Activated CD4-positive, alpha-beta memory T cell treated with anti-CD3 and anti-CD28 coated beads, Interleukin-2, amount 10 ng/mL, durations not matched to agents 7 days and 5 days (primary cell): ENCODE measurements at regions not wholly inside any gene's neighbourhood (a gene's known extent, or its start where the extent isn't known, plus 50 kb on each side); places are given as distances from the start of the nearest gene placed in this dataset.

ENCODE experiments used
- CTCF ChIA-PET: fragments of 350-600 bp; sonication (Branson Sonifier 250); formaldehyde crosslinking; loops from one replicate; lab custom pipeline; 2021; ENCODE audit warnings: antibody characterized with exemption, inconsistent platforms; lab: Charles Lee
- POLR2A ChIA-PET: fragments of 350-600 bp; sonication (Branson Sonifier 250); formaldehyde crosslinking; loops from one replicate; lab custom pipeline; 2021; ENCODE audit warnings: antibody characterized with exemption; lab: Charles Lee
- DNase-seq: peaks from one replicate; pipeline ENCODE4 v3.0.0-alpha.2; 2020
- H3K27ac Mint-ChIP-seq: one replicate; pipeline ENCODE4 v1.8.0; 2021; ENCODE audit warnings: mild to moderate bottlenecking, mixed read lengths
- H3K27me3 Mint-ChIP-seq: one replicate; pipeline ENCODE4 v1.8.0; 2021; ENCODE audit warnings: mixed read lengths
- H3K36me3 Mint-ChIP-seq: one replicate; pipeline ENCODE4 v1.8.0; 2021; ENCODE audit warnings: low read depth, mixed read lengths
- H3K4me1 Mint-ChIP-seq: one replicate; pipeline ENCODE4 v1.8.0; 2021; ENCODE audit warnings: mixed read lengths
- H3K4me3 Mint-ChIP-seq: one replicate; pipeline ENCODE4 v1.8.0; 2021; ENCODE audit warnings: mild to moderate bottlenecking, mixed read lengths
- H3K9me3 Mint-ChIP-seq: one replicate; pipeline ENCODE4 v1.8.0; 2021; ENCODE audit warnings: mixed read lengths

- no peak for DNase-seq
- H3K36me3 Mint-ChIP-seq = no peaks in the 10 kb centered on the region
- no peaks in the 10 kb centered on the region for H3K9me3 Mint-ChIP-seq
- H3K4me1 Mint-ChIP-seq = no peaks in the 10 kb centered on the region
- no peak overlapping the region for H3K4me3 Mint-ChIP-seq
- no peak overlapping the region for H3K27ac Mint-ChIP-seq
- POLR2A ChIA-PET = no interaction called here
- no peaks in the 10 kb centered on the region for H3K27me3 Mint-ChIP-seq
- CTCF ChIA-PET = no interaction called here
These were observed 683.7 kb upstream of the ID4 start for GRCh38 chr6:19153270-19153980.

- ChIA-PET POLR2A (no interaction called here), CTCF (no interaction called here)
- Mint-ChIP-seq H3K27me3 (no peaks in the 10 kb centered on the region), H3K4me3 (no peak overlapping the region), H3K27ac (no peak overlapping the region), H3K9me3 (no peaks in the 10 kb centered on the region), H3K4me1 (no peaks in the 10 kb centered on the region), H3K36me3 (no peaks in the 10 kb centered on the region)
- no peak for DNase-seq
These were observed 683.2 kb upstream of the ID4 start for GRCh38 chr6:19153981-19154295.

GRCh38 chr6:19156443-19156842 lies 680.7 kb upstream of the ID4 start:
- POLR2A ChIA-PET = no interaction called here

GRCh38 chr6:19157486-19157885 lies 679.7 kb upstream of the ID4 start:
- Mint-ChIP-seq H3K36me3 (no peaks in the 10 kb centered on the region), H3K27me3 (no peaks in the 10 kb centered on the region), H3K4me1 (no peaks in the 10 kb centered on the region), H3K4me3 (no peak overlapping the region), H3K9me3 (no peaks in the 10 kb centered on the region), H3K27ac (no peak overlapping the region)
- no peak for DNase-seq
- ChIA-PET CTCF (no interaction called here), POLR2A (no interaction called here)

More at GRCh38 chr6:19156443-19156842, 680.7 kb upstream of the ID4 start:
- CTCF ChIA-PET = no interaction called here
- H3K27me3 Mint-ChIP-seq = no peaks in the 10 kb centered on the region
- H3K4me1 Mint-ChIP-seq = no peaks in the 10 kb centered on the region
- no peak overlapping the region for H3K27ac Mint-ChIP-seq
- DNase-seq = no peak
- no peaks in the 10 kb centered on the region for H3K9me3 Mint-ChIP-seq
- H3K4me3 Mint-ChIP-seq = no peak overlapping the region
- H3K36me3 Mint-ChIP-seq = no peaks in the 10 kb centered on the region

- ChIA-PET CTCF (no interaction called here), POLR2A (no interaction called here)
- H3K9me3 Mint-ChIP-seq = peaks cover 4% of the 10 kb centered on the region
- DNase-seq = no peak
- no peaks in the 10 kb centered on the region for H3K4me1 Mint-ChIP-seq
- no peak overlapping the region for H3K27ac Mint-ChIP-seq
- no peaks in the 10 kb centered on the region for H3K36me3 Mint-ChIP-seq
- no peaks in the 10 kb centered on the region for H3K27me3 Mint-ChIP-seq
- no peak overlapping the region for H3K4me3 Mint-ChIP-seq
These were observed 678.6 kb upstream of the ID4 start for GRCh38 chr6:19158586-19158985.

- DNase-seq = no peak
- Mint-ChIP-seq H3K27me3 (no peaks in the 10 kb centered on the region), H3K27ac (no peak overlapping the region), H3K36me3 (no peaks in the 10 kb centered on the region), H3K4me1 (no peaks in the 10 kb centered on the region), H3K4me3 (no peak overlapping the region), H3K9me3 (peaks cover 4% of the 10 kb centered on the region)
- CTCF ChIA-PET = no interaction called here
- POLR2A ChIA-PET = no interaction called here
These were observed 678.1 kb upstream of the ID4 start for GRCh38 chr6:19159089-19159488.

- Mint-ChIP-seq H3K27me3 (no peaks in the 10 kb centered on the region), H3K36me3 (no peaks in the 10 kb centered on the region), H3K27ac (no peak overlapping the region), H3K4me3 (no peak overlapping the region), H3K4me1 (no peaks in the 10 kb centered on the region), H3K9me3 (peaks cover 4% of the 10 kb centered on the region)
- DNase-seq = no peak
- ChIA-PET CTCF (no interaction called here), POLR2A (no interaction called here)
These were observed 677.6 kb upstream of the ID4 start for GRCh38 chr6:19159561-19159960.

- no peak overlapping the region for H3K4me3 Mint-ChIP-seq
- no peaks in the 10 kb centered on the region for H3K27me3 Mint-ChIP-seq
- no peaks in the 10 kb centered on the region for H3K36me3 Mint-ChIP-seq
- CTCF ChIA-PET = no interaction called here
- DNase-seq = no peak
- H3K9me3 Mint-ChIP-seq = peaks cover 4% of the 10 kb centered on the region
- H3K4me1 Mint-ChIP-seq = no peaks in the 10 kb centered on the region
- no peak overlapping the region for H3K27ac Mint-ChIP-seq
- POLR2A ChIA-PET = no interaction called here
These were observed 677.0 kb upstream of the ID4 start for GRCh38 chr6:19160081-19160730.

- no peaks in the 10 kb centered on the region for H3K4me1 Mint-ChIP-seq
- H3K27me3 Mint-ChIP-seq = no peaks in the 10 kb centered on the region
- no peak overlapping the region for H3K27ac Mint-ChIP-seq
- DNase-seq = no peak
- peaks cover 8% of the 10 kb centered on the region for H3K9me3 Mint-ChIP-seq
- ChIA-PET POLR2A (no interaction called here), CTCF (no interaction called here)
- H3K36me3 Mint-ChIP-seq = no peaks in the 10 kb centered on the region
- no peak overlapping the region for H3K4me3 Mint-ChIP-seq
These were observed 669.9 kb upstream of the ID4 start for GRCh38 chr6:19167251-19167650.

GRCh38 chr6:19169366-19169765 lies 667.8 kb upstream of the ID4 start:
- ChIA-PET CTCF (no interaction called here), POLR2A (no interaction called here)
- Mint-ChIP-seq H3K36me3 (no peaks in the 10 kb centered on the region), H3K27me3 (no peaks in the 10 kb centered on the region), H3K4me1 (no peaks in the 10 kb centered on the region), H3K27ac (no peak overlapping the region), H3K9me3 (peaks cover 15% of the 10 kb centered on the region), H3K4me3 (no peak overlapping the region)
- DNase-seq = no peak

- Mint-ChIP-seq H3K36me3 (no peaks in the 10 kb centered on the region), H3K27ac (no peak overlapping the region), H3K9me3 (peaks cover 28% of the 10 kb centered on the region), H3K27me3 (no peaks in the 10 kb centered on the region), H3K4me3 (no peak overlapping the region), H3K4me1 (no peaks in the 10 kb centered on the region)
- DNase-seq = no peak
- POLR2A ChIA-PET = no interaction called here
- CTCF ChIA-PET = no interaction called here
These were observed 662.1 kb upstream of the ID4 start for GRCh38 chr6:19175023-19175422.

GRCh38 chr6:19180348-19181072 lies 656.7 kb upstream of the ID4 start:
- ChIA-PET POLR2A (no interaction called here), CTCF (no interaction called here)
- H3K4me1 Mint-ChIP-seq = no peaks in the 10 kb centered on the region
- H3K9me3 Mint-ChIP-seq = peaks cover 21% of the 10 kb centered on the region
- no peak overlapping the region for H3K4me3 Mint-ChIP-seq
- H3K36me3 Mint-ChIP-seq = no peaks in the 10 kb centered on the region
- H3K27ac Mint-ChIP-seq = no peak overlapping the region
- H3K27me3 Mint-ChIP-seq = no peaks in the 10 kb centered on the region
- no peak for DNase-seq

GRCh38 chr6:19181211-19181610 lies 656.0 kb upstream of the ID4 start:
- Mint-ChIP-seq H3K27ac (no peak overlapping the region), H3K9me3 (peaks cover 21% of the 10 kb centered on the region), H3K27me3 (no peaks in the 10 kb centered on the region), H3K4me1 (no peaks in the 10 kb centered on the region), H3K36me3 (no peaks in the 10 kb centered on the region), H3K4me3 (no peak overlapping the region)
- no peak for DNase-seq
- CTCF ChIA-PET = interaction anchor here (0.6 kb wide), 1 partner anchor 17 kb away, joined by 3 read pairs; no protein-coding TSS in a partner anchor
- POLR2A ChIA-PET = no interaction called here
